RWPE2 (cell line): ENCODE measurements at regions not wholly inside any gene's neighbourhood (a gene's known extent, or its start where the extent isn't known, plus 50 kb on each side); places are given as distances from the start of the nearest gene placed in this dataset.

Source experiments
- ATAC-seq: fragments of 200-7000 bp; cut with Tn5 transposase; 3 replicates; pipeline ENCODE4 v1.9.1; 2021; ENCODE audit warnings: low read depth
- DNase-seq: peaks from one replicate; pipeline ENCODE4 v3.0.0-alpha.2; 2020; ENCODE audit warnings: low spot score
- H3K27ac ChIP-seq: fragments of 450-650 bp; 2 replicates; pipeline ENCODE4 v1.5.1; 2017; ENCODE audit warnings: mild to moderate bottlenecking; ENCODE audit not compliant: poor library complexity, severe bottlenecking
- H3K27me3 ChIP-seq: fragments of 250-450 bp; sonication (Bioruptor Pico); 2 replicates; pipeline ENCODE4 v1.5.1; 2021; ENCODE audit warnings: mild to moderate bottlenecking, moderate library complexity; ENCODE audit not compliant: insufficient read depth, poor library complexity, severe bottlenecking
- H3K36me3 ChIP-seq: fragments of 250-450 bp; sonication (Bioruptor Pico); 2 replicates; pipeline ENCODE4 v1.5.1; 2020; ENCODE audit warnings: low read depth, mild to moderate bottlenecking, moderate library complexity
- H3K4me1 ChIP-seq: fragments of 250-450 bp; sonication (Bioruptor Pico); 2 replicates; pipeline ENCODE4 v1.5.1; 2021; ENCODE audit warnings: mild to moderate bottlenecking, moderate library complexity; ENCODE audit not compliant: insufficient read depth, poor library complexity, severe bottlenecking
- H3K4me3 ChIP-seq: fragments of 250-450 bp; sonication (Bioruptor Pico); 2 replicates; pipeline ENCODE4 v1.5.1; 2021; ENCODE audit warnings: mild to moderate bottlenecking, moderate library complexity; ENCODE audit not compliant: severe bottlenecking
- H3K9me3 ChIP-seq: fragments of 250-450 bp; sonication (Bioruptor Pico); 2 replicates; pipeline ENCODE4 v1.5.1; 2021; ENCODE audit warnings: mild to moderate bottlenecking, moderate library complexity; ENCODE audit not compliant: severe bottlenecking
- TF ChIP-seq, protein P1 (sequence below): fragments of 450-650 bp; IDR thresholded peaks from one replicate; pipeline ENCODE4 v1.5.1; 2017; ENCODE audit warnings: mild to moderate bottlenecking, moderate library complexity; ENCODE audit not compliant: poor library complexity, severe bottlenecking

DNA sequence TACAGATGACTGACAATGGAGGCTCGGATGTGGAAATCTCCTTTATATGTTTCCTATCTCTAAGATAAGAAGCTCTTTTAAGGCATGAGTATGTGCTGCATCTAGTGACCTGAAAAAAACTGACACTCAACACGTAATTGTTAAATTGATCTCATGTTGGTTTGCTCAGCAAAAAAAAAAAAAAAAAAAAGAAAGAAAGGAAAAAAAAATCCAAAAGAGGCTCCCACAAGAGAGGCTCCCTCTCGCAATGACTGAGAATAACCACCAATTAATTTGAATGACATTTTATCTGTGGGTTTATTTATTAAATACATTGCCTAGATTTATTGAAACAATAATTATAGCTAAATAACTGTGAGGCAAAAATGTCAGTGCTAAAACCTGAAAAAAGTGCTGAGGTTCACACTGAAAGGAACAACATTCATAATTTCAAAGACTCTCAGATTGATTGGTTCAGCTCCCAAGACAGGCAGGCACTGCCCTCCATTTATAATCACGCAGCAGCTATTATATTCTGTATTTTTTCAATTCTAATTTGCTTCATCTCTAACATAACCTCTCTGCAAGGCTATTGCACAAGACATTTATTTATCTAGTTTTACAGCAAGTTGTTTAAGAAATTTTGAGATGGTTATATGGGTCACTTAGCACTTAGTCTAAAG lies 184.5 kb upstream of the TMPRSS15 start:
- no peak for ATAC-seq
- TF ChIP-seq, protein P1, sequence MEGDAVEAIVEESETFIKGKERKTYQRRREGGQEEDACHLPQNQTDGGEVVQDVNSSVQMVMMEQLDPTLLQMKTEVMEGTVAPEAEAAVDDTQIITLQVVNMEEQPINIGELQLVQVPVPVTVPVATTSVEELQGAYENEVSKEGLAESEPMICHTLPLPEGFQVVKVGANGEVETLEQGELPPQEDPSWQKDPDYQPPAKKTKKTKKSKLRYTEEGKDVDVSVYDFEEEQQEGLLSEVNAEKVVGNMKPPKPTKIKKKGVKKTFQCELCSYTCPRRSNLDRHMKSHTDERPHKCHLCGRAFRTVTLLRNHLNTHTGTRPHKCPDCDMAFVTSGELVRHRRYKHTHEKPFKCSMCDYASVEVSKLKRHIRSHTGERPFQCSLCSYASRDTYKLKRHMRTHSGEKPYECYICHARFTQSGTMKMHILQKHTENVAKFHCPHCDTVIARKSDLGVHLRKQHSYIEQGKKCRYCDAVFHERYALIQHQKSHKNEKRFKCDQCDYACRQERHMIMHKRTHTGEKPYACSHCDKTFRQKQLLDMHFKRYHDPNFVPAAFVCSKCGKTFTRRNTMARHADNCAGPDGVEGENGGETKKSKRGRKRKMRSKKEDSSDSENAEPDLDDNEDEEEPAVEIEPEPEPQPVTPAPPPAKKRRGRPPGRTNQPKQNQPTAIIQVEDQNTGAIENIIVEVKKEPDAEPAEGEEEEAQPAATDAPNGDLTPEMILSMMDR: no peak
- Histone ChIP-seq H3K27me3 (no peaks in the 10 kb centered on the region), H3K9me3 (no peaks in the 10 kb centered on the region), H3K4me1 (no peaks in the 10 kb centered on the region), H3K27ac (no peak overlapping the region), H3K36me3 (no peaks in the 10 kb centered on the region), H3K4me3 (no peak overlapping the region)
- DNase-seq: no peak

DNA sequence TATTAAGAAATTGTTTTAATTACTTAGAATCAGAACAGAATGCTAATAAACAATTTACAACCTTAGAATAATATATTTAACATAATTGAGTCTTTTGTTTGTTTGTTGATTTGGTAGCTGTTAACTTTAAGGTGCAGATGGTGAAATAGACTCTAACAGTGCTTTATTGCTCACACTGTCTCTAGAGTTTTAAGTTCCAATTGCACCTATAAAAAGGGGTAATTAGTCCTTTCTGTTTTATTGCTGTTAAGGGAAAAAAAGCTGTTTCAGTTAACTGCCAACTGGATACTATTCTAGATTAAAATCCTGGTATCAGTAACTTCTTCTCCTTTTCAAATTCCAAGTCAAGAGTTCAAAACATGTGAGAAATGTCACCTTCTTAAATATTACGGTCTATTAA lies 197.6 kb upstream of the TMPRSS15 start:
- peaks cover 3% of the 10 kb centered on the region for H3K27me3 ChIP-seq
- TF ChIP-seq, protein P1: no peak
- no peaks in the 10 kb centered on the region for H3K36me3 ChIP-seq
- DNase-seq: no peak
- no peaks in the 10 kb centered on the region for H3K4me1 ChIP-seq
- H3K9me3 ChIP-seq: no peaks in the 10 kb centered on the region
- no peak overlapping the region for H3K27ac ChIP-seq
- no peak for ATAC-seq
- no peak overlapping the region for H3K4me3 ChIP-seq

DNA sequence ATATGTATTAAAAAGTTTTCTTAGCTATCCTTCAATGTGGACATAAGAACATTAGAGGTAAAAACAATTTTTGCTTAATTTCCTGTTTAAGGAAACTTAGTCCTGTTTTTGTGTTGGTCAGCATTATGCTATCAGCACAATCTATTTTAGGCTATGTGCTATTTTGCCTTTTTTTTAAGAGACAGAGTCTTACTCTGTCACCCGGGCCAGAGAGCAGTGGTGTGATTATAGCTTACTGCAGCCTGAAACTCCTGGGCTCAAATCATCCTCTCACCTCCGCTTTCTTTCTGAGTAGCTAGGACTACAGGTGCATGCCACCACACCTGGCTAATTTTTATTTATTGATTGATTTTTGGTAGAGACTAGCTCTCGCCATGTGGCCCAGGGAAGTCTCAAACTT lies 199.1 kb upstream of the TMPRSS15 start:
- no peak overlapping the region for H3K4me3 ChIP-seq
- H3K36me3 ChIP-seq: no peaks in the 10 kb centered on the region
- TF ChIP-seq, protein P1: no peak
- ATAC-seq: no peak
- no peak overlapping the region for H3K27ac ChIP-seq
- DNase-seq: no peak
- H3K9me3 ChIP-seq: no peaks in the 10 kb centered on the region
- H3K27me3 ChIP-seq: peaks cover 3% of the 10 kb centered on the region
- H3K4me1 ChIP-seq: no peaks in the 10 kb centered on the region

DNA sequence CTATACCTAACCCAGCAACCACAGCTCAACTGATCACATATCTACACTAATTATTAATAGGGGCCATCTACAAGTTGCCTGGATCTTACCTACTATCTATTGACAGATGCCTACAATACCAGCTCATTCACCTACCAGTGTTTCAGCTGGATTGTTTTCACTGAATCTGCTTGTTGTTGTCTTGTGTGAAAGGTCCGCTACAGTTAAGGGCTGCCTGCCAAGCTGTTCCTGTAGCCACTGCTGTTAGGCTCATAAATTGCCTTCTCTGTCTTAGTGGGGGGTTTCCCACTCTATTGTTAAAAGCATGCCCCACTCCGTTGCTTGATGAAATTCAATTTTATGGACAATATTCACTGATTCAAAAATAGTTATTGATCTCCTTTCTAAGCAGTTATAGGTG lies 199.7 kb upstream of the TMPRSS15 start:
- DNase-seq: no peak
- no peaks in the 10 kb centered on the region for H3K4me1 ChIP-seq
- H3K36me3 ChIP-seq: no peaks in the 10 kb centered on the region
- no peak overlapping the region for H3K27ac ChIP-seq
- no peak overlapping the region for H3K4me3 ChIP-seq
- TF ChIP-seq, protein P1: no peak
- H3K9me3 ChIP-seq: no peaks in the 10 kb centered on the region
- ATAC-seq: no peak
- peaks cover 3% of the 10 kb centered on the region for H3K27me3 ChIP-seq

DNA sequence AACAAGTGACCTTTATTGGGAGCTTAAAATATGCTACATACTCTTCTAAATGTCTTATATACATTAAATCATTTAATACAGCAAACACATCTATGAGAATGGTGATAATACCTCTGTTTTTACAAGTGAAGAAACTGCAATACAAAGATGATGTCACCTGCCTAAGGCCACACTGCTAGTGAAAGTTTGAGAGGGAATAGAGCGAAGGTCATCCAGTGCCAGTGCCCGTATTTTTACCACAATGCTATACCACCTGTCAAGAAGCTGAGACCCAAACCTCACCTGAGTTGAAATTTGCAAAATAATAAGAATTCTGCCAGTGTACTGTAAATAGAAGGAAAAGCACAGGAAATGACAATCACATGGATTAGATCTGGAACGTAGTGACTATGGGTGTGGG lies 200.4 kb upstream of the TMPRSS15 start:
- Histone ChIP-seq H3K27ac (no peak overlapping the region), H3K9me3 (no peaks in the 10 kb centered on the region), H3K36me3 (no peaks in the 10 kb centered on the region), H3K27me3 (peaks cover 3% of the 10 kb centered on the region), H3K4me3 (no peak overlapping the region), H3K4me1 (no peaks in the 10 kb centered on the region)
- DNase-seq (no peak), ATAC-seq (no peak)
- TF ChIP-seq, protein P1: no peak
